HEK293 (cell line): ENCODE measurements at regions not wholly inside any gene's neighbourhood (a gene's known extent, or its start where the extent isn't known, plus 50 kb on each side); places are given as distances from the start of the nearest gene placed in this dataset.
A peak's percentile ranks its signal among the peaks of the same experiment; 100 is the strongest.
"Not testable (repeated sequence)": the region's sequence is repeated elsewhere in the genome, so short reads cannot be mapped to it uniquely, and the experiment has no call there.

Experiments used
- CTCF ChIA-PET: fragments of 350-600 bp; formaldehyde crosslinking; extraction: SDS; loops from one replicate; lab custom pipeline; 2021; ENCODE audit warnings: antibody characterized with exemption; lab: Yijun Ruan, JAX
- POLR2A ChIA-PET: fragments of 300-600 bp; formaldehyde crosslinking; extraction: SDS; loops from one replicate; lab custom pipeline; 2020; ENCODE audit warnings: antibody characterized with exemption, inconsistent platforms; lab: Yijun Ruan, JAX
- H3K27ac ChIP-seq: fragments of 200-500 bp; sonication (Bioruptor generic); 2 replicates; pipeline ENCODE4 v1.5.1; 2014; ENCODE audit warnings: low read depth, low read length, control low read depth, inconsistent platforms; ENCODE audit errors: extremely low read depth
- H3K36me3 ChIP-seq, 2 experiments: fragments of 200-500 bp in 1 of 2; sonication (Bioruptor generic) in 1 of 2; 1 replicate in 1 of 2; 2 replicates in 1 of 2; pipeline ENCODE4 v1.5.1; 2014 to 2017; ENCODE audit warnings: inconsistent platforms in 2 of 2, low read length in 2 of 2; ENCODE audit not compliant: control insufficient read depth in 2 of 2, insufficient read depth in 1 of 2
- H3K4me1 ChIP-seq: fragments of 200-500 bp; sonication (Bioruptor generic); 2 replicates; pipeline ENCODE4 v1.5.1; 2014; ENCODE audit warnings: mild to moderate bottlenecking, low read length, inconsistent platforms; ENCODE audit not compliant: control insufficient read depth, insufficient read depth
- H3K4me3 ChIP-seq: 2 replicates; pipeline ENCODE4 v1.5.1; 2011; ENCODE audit warnings: low read depth, mild to moderate bottlenecking, control low read depth, low read length, moderate library complexity
- H3K9me3 ChIP-seq: fragments of 200-500 bp; sonication (Bioruptor generic); 2 replicates; pipeline ENCODE4 v1.5.1; 2014; ENCODE audit warnings: low read depth, low read length, inconsistent platforms; ENCODE audit not compliant: control insufficient read depth, insufficient read depth
- ZBTB10 ChIP-seq: fragments of 450-650 bp; formaldehyde crosslinking; IDR thresholded peaks from 2 replicates; pipeline ENCODE4 v1.5.1; 2016; ENCODE audit warnings: missing biosample characterization, missing genetic modification characterization
- ZNF133 ChIP-seq: fragments of 450-650 bp; formaldehyde crosslinking; IDR thresholded peaks from 2 replicates; pipeline ENCODE4 v1.5.1; 2016; ENCODE audit warnings: missing biosample characterization, missing genetic modification characterization
- ZNF449 ChIP-seq: fragments of 450-650 bp; formaldehyde crosslinking; IDR thresholded peaks from 2 replicates; pipeline ENCODE4 v1.5.1; 2017; ENCODE audit warnings: missing biosample characterization, mild to moderate bottlenecking, missing genetic modification characterization, moderate library complexity
- ZNF791 ChIP-seq: fragments of 450-650 bp; formaldehyde crosslinking; IDR thresholded peaks from 2 replicates; pipeline ENCODE4 v1.5.1; 2016; ENCODE audit warnings: missing biosample characterization, missing genetic modification characterization

- H3K4me3 ChIP-seq, H3K27ac ChIP-seq, POLR2A ChIA-PET, H3K4me1 ChIP-seq, H3K36me3 ChIP-seq, H3K9me3 ChIP-seq: not testable (repeated sequence)
- CTCF ChIA-PET = interaction anchor here (0.6 kb wide), 1 partner anchor 170 kb away, joined by 6 read pairs; no protein-coding TSS in a partner anchor
Observed at GRCh38 chr14:105708251-105709134, 182.1 kb downstream of the TMEM121 start.

GRCh38 chr14:105709281-105710118 lies 183.1 kb downstream of the TMEM121 start:
- no peak for TF ChIP-seq ZBTB10 (tag by site-specific recombination)
- peak; percentile 81 for TF ChIP-seq ZNF449 (tag by site-specific recombination)
- CTCF ChIA-PET = interaction anchor here (0.6 kb wide), 1 partner anchor 1173 kb away, joined by 3 read pairs; no protein-coding TSS in a partner anchor
- Histone ChIP-seq H3K36me3 (no peaks in the 10 kb centered on the region), H3K4me3 (no peak overlapping the region), H3K27ac (no peak overlapping the region), H3K4me1 (no peaks in the 10 kb centered on the region), H3K9me3 (no peaks in the 10 kb centered on the region)
- POLR2A ChIA-PET = interaction anchor here (0.9 kb wide), 1 partner anchor 39 kb away, joined by 3 read pairs; no protein-coding TSS in a partner anchor

- CTCF ChIA-PET = interaction anchor here (0.6 kb wide), 1 partner anchor 298 kb away, joined by 3 read pairs; no protein-coding TSS in a partner anchor
- no peaks in the 10 kb centered on the region for H3K4me1 ChIP-seq
- H3K27ac ChIP-seq = no peak overlapping the region
- POLR2A ChIA-PET = interaction anchor here (0.9 kb wide), 1 partner anchor 38 kb away, joined by 3 read pairs; no protein-coding TSS in a partner anchor
- H3K9me3 ChIP-seq = no peaks in the 10 kb centered on the region
- H3K4me3 ChIP-seq = no peak overlapping the region
- H3K36me3 ChIP-seq = no peaks in the 10 kb centered on the region
- TF ChIP-seq ZNF133 (tag by site-specific recombination) (no peak), ZNF449 (tag by site-specific recombination) (peak; percentile 69)
Observed at GRCh38 chr14:105710119-105711043, 184.0 kb downstream of the TMEM121 start.

- Histone ChIP-seq H3K9me3 (no peaks in the 10 kb centered on the region), H3K4me3 (no peak overlapping the region), H3K4me1 (no peaks in the 10 kb centered on the region), H3K36me3 (no peaks in the 10 kb centered on the region), H3K27ac (no peak overlapping the region)
- ChIA-PET CTCF (interaction anchor here (0.6 kb wide), 1 partner anchor 297 kb away, joined by 3 read pairs; no protein-coding TSS in a partner anchor), POLR2A (no interaction called here)
- no peak for TF ChIP-seq ZNF791 (tag by site-specific recombination)
Observed at GRCh38 chr14:105711044-105711620, 184.7 kb downstream of the TMEM121 start.
